ENCODE measurements at regions not wholly inside any gene's neighbourhood (a gene's known extent, or its start where the extent isn't known, plus 50 kb on each side); places are given as distances from the start of the nearest gene placed in this dataset.

- H3K9me3 ChIP-seq = no peaks in the 10 kb centered on the region
- no peak overlapping the region for H3K4me3 ChIP-seq
- H3K27me3 ChIP-seq = no peaks in the 10 kb centered on the region
- no peak for ATAC-seq
- H3K4me1 ChIP-seq = peaks cover 5 to 16% of the 10 kb centered on the region in 2 donors
- no peak for TF ChIP-seq POLR2A (IDR thresholded peaks at IDR 0.05)
- no peak for TF ChIP-seq CTCF (IDR thresholded peaks at IDR 0.05 in 4 of 5, conservative IDR thresholded peaks at IDR 0.05 in 1 of 5)
- in situ Hi-C loops (cut with MboI; ENCODE audit: low sequenced_read_pairs in 4 of 4) = no loop called here
- H3K36me3 ChIP-seq = no peaks in the 10 kb centered on the region
- intact Hi-C loops (cut with DNase I; ENCODE audit: low total_unique reads) = no loop called here
- H3K27ac ChIP-seq = no peak overlapping the region
- no peak for DNase-seq
Measured at GRCh38 chr2:107091163-107091864, 205.3 kb upstream of the ST6GAL2 start.

- no peaks in the 10 kb centered on the region for H3K36me3 ChIP-seq
- H3K4me1 ChIP-seq = peaks cover 5 to 19% of the 10 kb centered on the region in 2 donors
- TF ChIP-seq CTCF (IDR thresholded peaks at IDR 0.05 in 4 of 5, conservative IDR thresholded peaks at IDR 0.05 in 1 of 5) = no peak
- TF ChIP-seq POLR2A (IDR thresholded peaks at IDR 0.05) = no peak
- H3K27me3 ChIP-seq = no peaks in the 10 kb centered on the region
- H3K27ac ChIP-seq = no peak overlapping the region
- no peak overlapping the region for H3K4me3 ChIP-seq
- intact Hi-C loops (cut with DNase I; ENCODE audit: low total_unique reads) = no loop called here
- no peaks in the 10 kb centered on the region for H3K9me3 ChIP-seq
- DNase-seq (no peak), ATAC-seq (no peak)
- in situ Hi-C loops (cut with MboI; ENCODE audit: low sequenced_read_pairs in 4 of 4) = no loop called here
Measured at GRCh38 chr2:107093426-107093957, 207.5 kb upstream of the ST6GAL2 start.

GRCh38 chr2:107094450-107094986 is 208.6 kb upstream of the ST6GAL2 start:
- TF ChIP-seq CTCF (IDR thresholded peaks at IDR 0.05 in 4 of 5, conservative IDR thresholded peaks at IDR 0.05 in 1 of 5) (no peak), POLR2A (IDR thresholded peaks at IDR 0.05) (no peak)
- Histone ChIP-seq H3K4me1 (peaks cover 5 to 19% of the 10 kb centered on the region in 2 donors), H3K27me3 (no peaks in the 10 kb centered on the region), H3K27ac (no peak overlapping the region), H3K9me3 (no peaks in the 10 kb centered on the region), H3K4me3 (no peak overlapping the region), H3K36me3 (no peaks in the 10 kb centered on the region)
- in situ Hi-C loops (cut with MboI; ENCODE audit: low sequenced_read_pairs in 4 of 4) = no loop called here
- intact Hi-C loops (cut with DNase I; ENCODE audit: low total_unique reads) = no loop called here
- no peak for DNase-seq
- ATAC-seq = peak; percentile 33 to 84

GRCh38 chr2:107102176-107102575 is 216.2 kb upstream of the ST6GAL2 start:
- ATAC-seq = no peak
- no peaks in the 10 kb centered on the region for H3K4me1 ChIP-seq
- intact Hi-C loops (cut with DNase I; ENCODE audit: low total_unique reads) = no loop called here
- no peaks in the 10 kb centered on the region for H3K27me3 ChIP-seq
- DNase-seq = no peak
- no peak for TF ChIP-seq POLR2A (IDR thresholded peaks at IDR 0.05)
- TF ChIP-seq CTCF (IDR thresholded peaks at IDR 0.05 in 4 of 5, conservative IDR thresholded peaks at IDR 0.05 in 1 of 5) = no peak
- in situ Hi-C loops (cut with MboI; ENCODE audit: low sequenced_read_pairs in 4 of 4) = no loop called here
- no peak overlapping the region for H3K4me3 ChIP-seq
- H3K9me3 ChIP-seq = no peaks in the 10 kb centered on the region
- H3K27ac ChIP-seq = no peak overlapping the region
- H3K36me3 ChIP-seq = no peaks in the 10 kb centered on the region

Measured in gastrocnemius medialis (tissue), 4 donors.